ENCODE measurements at regions not wholly inside any gene's neighbourhood (a gene's known extent, or its start where the extent isn't known, plus 50 kb on each side); places are given as distances from the start of the nearest gene placed in this dataset.

GRCh38 chr5:2913281-2913680 lies 161.8 kb upstream of the IRX2 start:
- Histone ChIP-seq H3K36me3 (ENCODE audit: control insufficient read depth in 2 of 3, insufficient read depth in 3 of 3, low read length in 3 of 3) (no peaks in the 10 kb centered on the region), H3K9me3 (ENCODE audit: control insufficient read depth in 2 of 3, insufficient read depth in 1 of 3, low read length in 3 of 3) (no peaks in the 10 kb centered on the region), H3K4me1 (ENCODE audit: control insufficient read depth in 2 of 3, insufficient read depth in 2 of 3, low read depth in 1 of 3, low read length in 3 of 3) (no peaks in the 10 kb centered on the region), H3K9ac (ENCODE audit: low read length in 3 of 3) (no peak overlapping the region), H3K27me3 (ENCODE audit: control insufficient read depth, insufficient read depth, low read length) (no peaks in the 10 kb centered on the region), H3K4me3 (ENCODE audit: low read length in 3 of 3) (no peak overlapping the region), H3K27ac (ENCODE audit: low read depth in 2 of 2, low read length in 2 of 2) (no peak overlapping the region)
- FAIRE-seq = no peak
- no peak for TF ChIP-seq CTCF (IDR thresholded peaks at IDR 0.05; ENCODE audit: borderline replicate concordance, extremely low read depth, insufficient read depth)
- DNase-seq = no peak
- intact Hi-C loops (cut with DNase I) = no loop called here

- H3K4me1 ChIP-seq (ENCODE audit: control insufficient read depth in 2 of 3, insufficient read depth in 2 of 3, low read depth in 1 of 3, low read length in 3 of 3) = no peaks in the 10 kb centered on the region
- H3K9ac ChIP-seq (ENCODE audit: low read length in 3 of 3) = no peak overlapping the region
- no peaks in the 10 kb centered on the region for H3K27me3 ChIP-seq (ENCODE audit: control insufficient read depth, insufficient read depth, low read length)
- FAIRE-seq (no peak), DNase-seq (no peak)
- TF ChIP-seq CTCF (IDR thresholded peaks at IDR 0.05; ENCODE audit: borderline replicate concordance, extremely low read depth, insufficient read depth) = no peak
- no peak overlapping the region for H3K27ac ChIP-seq (ENCODE audit: low read depth in 2 of 2, low read length in 2 of 2)
- no peak overlapping the region for H3K4me3 ChIP-seq (ENCODE audit: low read length in 3 of 3)
- H3K36me3 ChIP-seq (ENCODE audit: control insufficient read depth in 2 of 3, insufficient read depth in 3 of 3, low read length in 3 of 3) = no peaks in the 10 kb centered on the region
- intact Hi-C loops (cut with DNase I) = no loop called here
- no peaks in the 10 kb centered on the region for H3K9me3 ChIP-seq (ENCODE audit: control insufficient read depth in 2 of 3, insufficient read depth in 1 of 3, low read length in 3 of 3)
Measured at GRCh38 chr5:2912741-2913140, 161.3 kb upstream of the IRX2 start.

- no peak overlapping the region for H3K27ac ChIP-seq (ENCODE audit: low read depth in 2 of 2, low read length in 2 of 2)
- no peak overlapping the region for H3K9ac ChIP-seq (ENCODE audit: low read length in 3 of 3)
- H3K4me1 ChIP-seq (ENCODE audit: control insufficient read depth in 2 of 3, insufficient read depth in 2 of 3, low read depth in 1 of 3, low read length in 3 of 3) = no peaks in the 10 kb centered on the region
- H3K4me3 ChIP-seq (ENCODE audit: low read length in 3 of 3) = no peak overlapping the region
- DNase-seq (no peak), FAIRE-seq (no peak)
- no peak for TF ChIP-seq CTCF (IDR thresholded peaks at IDR 0.05; ENCODE audit: borderline replicate concordance, extremely low read depth, insufficient read depth)
- no peaks in the 10 kb centered on the region for H3K36me3 ChIP-seq (ENCODE audit: control insufficient read depth in 2 of 3, insufficient read depth in 3 of 3, low read length in 3 of 3)
- intact Hi-C loops (cut with DNase I) = no loop called here
- no peaks in the 10 kb centered on the region for H3K9me3 ChIP-seq (ENCODE audit: control insufficient read depth in 2 of 3, insufficient read depth in 1 of 3, low read length in 3 of 3)
- no peaks in the 10 kb centered on the region for H3K27me3 ChIP-seq (ENCODE audit: control insufficient read depth, insufficient read depth, low read length)
Measured at GRCh38 chr5:2910401-2911175, 159.1 kb upstream of the IRX2 start.

GRCh38 chr5:2909035-2909434 lies 157.6 kb upstream of the IRX2 start:
- no peaks in the 10 kb centered on the region for H3K36me3 ChIP-seq (ENCODE audit: control insufficient read depth in 2 of 3, insufficient read depth in 3 of 3, low read length in 3 of 3)
- no peaks in the 10 kb centered on the region for H3K9me3 ChIP-seq (ENCODE audit: control insufficient read depth in 2 of 3, insufficient read depth in 1 of 3, low read length in 3 of 3)
- TF ChIP-seq CTCF (IDR thresholded peaks at IDR 0.05; ENCODE audit: borderline replicate concordance, extremely low read depth, insufficient read depth) = no peak
- H3K9ac ChIP-seq (ENCODE audit: low read length in 3 of 3) = no peak overlapping the region
- intact Hi-C loops (cut with DNase I) = no loop called here
- no peak overlapping the region for H3K4me3 ChIP-seq (ENCODE audit: low read length in 3 of 3)
- H3K27ac ChIP-seq (ENCODE audit: low read depth in 2 of 2, low read length in 2 of 2) = no peak overlapping the region
- FAIRE-seq (no peak), DNase-seq (no peak)
- H3K27me3 ChIP-seq (ENCODE audit: control insufficient read depth, insufficient read depth, low read length) = no peaks in the 10 kb centered on the region
- no peaks in the 10 kb centered on the region for H3K4me1 ChIP-seq (ENCODE audit: control insufficient read depth in 2 of 3, insufficient read depth in 2 of 3, low read depth in 1 of 3, low read length in 3 of 3)
